RWPE2 (cell line): ENCODE measurements at regions not wholly inside any gene's neighbourhood (a gene's known extent, or its start where the extent isn't known, plus 50 kb on each side); places are given as distances from the start of the nearest gene placed in this dataset.

ENCODE experiments used
- ATAC-seq: fragments of 200-7000 bp; cut with Tn5 transposase; 3 replicates; pipeline ENCODE4 v1.9.1; 2021; ENCODE audit warnings: low read depth
- DNase-seq: peaks from one replicate; pipeline ENCODE4 v3.0.0-alpha.2; 2020; ENCODE audit warnings: low spot score
- H3K27ac ChIP-seq: fragments of 450-650 bp; 2 replicates; pipeline ENCODE4 v1.5.1; 2017; ENCODE audit warnings: mild to moderate bottlenecking; ENCODE audit not compliant: poor library complexity, severe bottlenecking
- H3K27me3 ChIP-seq: fragments of 250-450 bp; sonication (Bioruptor Pico); 2 replicates; pipeline ENCODE4 v1.5.1; 2021; ENCODE audit warnings: mild to moderate bottlenecking, moderate library complexity; ENCODE audit not compliant: insufficient read depth, poor library complexity, severe bottlenecking
- H3K36me3 ChIP-seq: fragments of 250-450 bp; sonication (Bioruptor Pico); 2 replicates; pipeline ENCODE4 v1.5.1; 2020; ENCODE audit warnings: low read depth, mild to moderate bottlenecking, moderate library complexity
- H3K4me1 ChIP-seq: fragments of 250-450 bp; sonication (Bioruptor Pico); 2 replicates; pipeline ENCODE4 v1.5.1; 2021; ENCODE audit warnings: mild to moderate bottlenecking, moderate library complexity; ENCODE audit not compliant: insufficient read depth, poor library complexity, severe bottlenecking
- H3K4me3 ChIP-seq: fragments of 250-450 bp; sonication (Bioruptor Pico); 2 replicates; pipeline ENCODE4 v1.5.1; 2021; ENCODE audit warnings: mild to moderate bottlenecking, moderate library complexity; ENCODE audit not compliant: severe bottlenecking
- H3K9me3 ChIP-seq: fragments of 250-450 bp; sonication (Bioruptor Pico); 2 replicates; pipeline ENCODE4 v1.5.1; 2021; ENCODE audit warnings: mild to moderate bottlenecking, moderate library complexity; ENCODE audit not compliant: severe bottlenecking
- CTCF ChIP-seq: fragments of 450-650 bp; IDR thresholded peaks from one replicate; pipeline ENCODE4 v1.5.1; 2017; ENCODE audit warnings: mild to moderate bottlenecking, moderate library complexity; ENCODE audit not compliant: poor library complexity, severe bottlenecking

DNA sequence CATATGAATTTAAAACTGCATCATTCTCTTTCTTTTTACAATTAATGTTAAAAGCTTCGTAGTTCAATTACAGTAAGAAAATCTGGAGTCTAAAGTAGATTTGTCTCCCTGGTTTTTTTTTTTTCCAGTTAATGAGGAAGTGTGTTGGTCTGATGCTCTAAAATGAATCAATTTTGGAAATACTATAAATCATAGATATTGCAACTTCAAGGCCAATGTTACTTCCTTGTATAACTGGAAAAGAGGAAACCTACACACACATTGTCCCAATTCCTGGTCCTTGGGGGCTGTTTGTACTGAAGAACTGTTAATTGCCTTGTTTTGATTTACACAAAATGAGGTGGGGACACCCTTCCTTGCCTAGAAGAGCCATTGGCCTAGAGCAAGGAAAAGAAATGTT, 107.2 kb downstream of the RGS2 start:
- DNase-seq = no peak
- no peak for TF ChIP-seq CTCF
- Histone ChIP-seq H3K36me3 (no peaks in the 10 kb centered on the region), H3K4me3 (no peak overlapping the region), H3K27me3 (no peaks in the 10 kb centered on the region), H3K27ac (no peak overlapping the region), H3K9me3 (no peaks in the 10 kb centered on the region), H3K4me1 (peaks cover 3% of the 10 kb centered on the region)
- no peak for ATAC-seq

DNA sequence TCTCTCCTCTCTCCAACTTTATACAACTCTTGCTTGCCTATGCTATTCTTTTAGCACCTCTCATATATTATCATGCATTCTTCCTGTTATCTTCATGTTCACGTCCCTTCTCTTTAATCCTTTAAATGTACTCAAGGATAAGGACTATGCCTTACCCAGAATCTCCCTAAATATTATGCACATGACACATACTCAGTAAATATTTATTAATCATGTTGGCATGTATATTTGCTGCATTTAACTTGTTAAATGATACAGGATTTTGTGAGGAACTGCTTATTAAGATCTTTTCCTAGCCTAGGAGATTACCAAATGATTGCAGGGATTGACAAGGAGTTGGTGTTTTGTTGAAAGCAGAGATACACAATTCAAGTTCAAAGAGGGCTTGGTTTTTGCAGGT, 109.4 kb downstream of the RGS2 start:
- no peak overlapping the region for H3K27ac ChIP-seq
- TF ChIP-seq CTCF = no peak
- no peak for DNase-seq
- no peak overlapping the region for H3K4me3 ChIP-seq
- no peaks in the 10 kb centered on the region for H3K9me3 ChIP-seq
- no peaks in the 10 kb centered on the region for H3K27me3 ChIP-seq
- H3K4me1 ChIP-seq = peaks cover 3% of the 10 kb centered on the region
- H3K36me3 ChIP-seq = no peaks in the 10 kb centered on the region
- peak; percentile 33; the same call in 2 of the 3 replicates for ATAC-seq

DNA sequence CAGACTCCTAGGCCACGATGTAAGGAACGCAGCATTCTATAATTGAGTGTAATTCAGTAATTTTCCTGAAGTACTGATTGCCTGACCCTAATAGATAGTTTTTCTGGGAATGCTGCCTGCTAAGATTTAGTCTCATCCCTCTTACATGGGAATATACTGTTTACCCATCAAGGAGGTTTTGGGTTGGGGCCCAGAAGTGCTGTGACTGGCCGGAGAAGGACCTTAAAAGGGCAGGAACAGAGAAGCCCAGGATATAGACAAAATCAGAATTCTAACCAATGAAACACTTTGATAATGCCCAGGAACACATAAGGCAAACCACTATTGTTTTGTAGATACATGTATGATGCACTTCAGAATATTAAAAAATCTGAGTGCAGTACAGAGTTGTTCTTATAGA, 111.6 kb downstream of the RGS2 start:
- no peak for TF ChIP-seq CTCF
- Histone ChIP-seq H3K36me3 (no peaks in the 10 kb centered on the region), H3K4me1 (no peaks in the 10 kb centered on the region), H3K27ac (no peak overlapping the region), H3K9me3 (no peaks in the 10 kb centered on the region), H3K27me3 (no peaks in the 10 kb centered on the region), H3K4me3 (no peak overlapping the region)
- no peak for ATAC-seq
- no peak for DNase-seq

DNA sequence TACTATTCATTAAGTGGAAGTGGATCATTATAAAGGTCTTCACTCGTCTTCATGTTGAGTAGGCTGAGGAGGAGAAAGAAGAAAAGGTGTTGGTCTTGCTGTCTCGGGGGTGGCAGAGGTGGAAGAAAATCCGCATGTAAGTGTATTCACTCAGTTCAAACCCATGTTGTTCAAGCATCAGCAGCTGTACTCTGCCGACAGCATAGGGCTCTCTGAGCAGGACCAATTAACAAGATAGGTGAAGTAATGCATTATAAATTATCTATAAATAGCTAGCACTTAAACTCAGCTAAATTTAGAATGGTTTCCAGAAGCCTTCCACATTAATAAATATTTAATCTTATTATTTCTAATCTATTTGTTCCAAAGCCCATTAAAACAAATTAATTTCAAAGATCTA, 116.8 kb downstream of the RGS2 start:
- no peaks in the 10 kb centered on the region for H3K36me3 ChIP-seq
- no peak overlapping the region for H3K4me3 ChIP-seq
- DNase-seq = no peak
- H3K27me3 ChIP-seq = no peaks in the 10 kb centered on the region
- TF ChIP-seq CTCF = no peak
- H3K4me1 ChIP-seq = no peaks in the 10 kb centered on the region
- ATAC-seq = no peak
- H3K9me3 ChIP-seq = no peaks in the 10 kb centered on the region
- no peak overlapping the region for H3K27ac ChIP-seq

DNA sequence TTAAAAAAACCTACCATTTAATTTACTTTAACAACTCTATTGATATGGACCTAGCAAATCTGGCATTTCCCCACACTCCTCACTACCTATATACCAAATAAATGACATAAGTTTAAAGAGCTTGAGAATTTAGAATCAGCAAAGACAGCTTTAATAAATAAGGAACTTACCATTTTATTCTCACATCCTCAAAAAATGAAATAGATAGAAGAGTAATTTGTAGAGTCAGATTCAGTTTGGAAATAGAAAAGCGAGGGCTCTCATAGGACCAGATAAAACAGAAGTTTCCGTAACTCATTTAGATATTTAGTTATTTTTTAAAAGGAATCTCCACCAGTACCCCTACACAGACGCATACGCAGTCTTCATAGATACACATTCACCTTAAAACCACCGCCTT, 117.9 kb downstream of the RGS2 start:
- Histone ChIP-seq H3K4me3 (no peak overlapping the region), H3K36me3 (no peaks in the 10 kb centered on the region), H3K4me1 (no peaks in the 10 kb centered on the region), H3K27me3 (no peaks in the 10 kb centered on the region), H3K27ac (no peak overlapping the region), H3K9me3 (no peaks in the 10 kb centered on the region)
- TF ChIP-seq CTCF = no peak
- DNase-seq (no peak), ATAC-seq (no peak)
